Upper lobe of left lung (tissue), 6 donors: ENCODE measurements at regions not wholly inside any gene's neighbourhood (a gene's known extent, or its start where the extent isn't known, plus 50 kb on each side); places are given as distances from the start of the nearest gene placed in this dataset.

Experiments used
- ATAC-seq, 2 donors: fragments of 200-7000 bp; cut with Tn5 transposase; one replicate each; pipeline ENCODE4 v1.9.1; 2022; ENCODE audit warnings: mild to moderate bottlenecking in 2 of 2, moderate library complexity in 2 of 2; ENCODE audit not compliant: low FRiP score in 2 of 2
- DNase-seq, 2 donors: peaks; one replicate each; pipeline ENCODE4 v3.0.0-alpha.2; 2019 to 2020
- H3K27ac ChIP-seq, 4 donors: fragments of 200-600 bp; sonication (generic); one replicate each; pipeline ENCODE4 v1.5.1; 2016 to 2019
- H3K27me3 ChIP-seq, 4 donors: fragments of 200-600 bp; sonication (generic); one replicate each; pipeline ENCODE4 v1.5.1; 2017 to 2019
- H3K36me3 ChIP-seq, 4 donors: fragments of 200-600 bp; sonication (generic); one replicate each; pipeline ENCODE4 v1.5.1; 2016 to 2019
- H3K4me1 ChIP-seq, 4 donors: fragments of 200-600 bp; sonication (generic); one replicate each; pipeline ENCODE4 v1.5.1; 2018 to 2019
- H3K4me3 ChIP-seq, 4 donors: fragments of 200-600 bp; sonication (generic); one replicate each; pipeline ENCODE4 v1.5.1; 2017 to 2019; ENCODE audit warnings: mild to moderate bottlenecking in 2 of 4, moderate library complexity in 1 of 4
- H3K9me3 ChIP-seq, 4 donors: fragments of 200-600 bp; sonication (generic); one replicate each; pipeline ENCODE4 v1.5.1; 2018 to 2019
- EP300 ChIP-seq, 4 donors: sonication (generic); formaldehyde crosslinking; IDR thresholded peaks; one replicate each; pipeline ENCODE4 v1.5.1; 2017; ENCODE audit warnings: antibody characterized with exemption in 4 of 4, control low read depth in 2 of 4
- POLR2A ChIP-seq, 4 donors: fragments of 450-650 bp; IDR thresholded peaks; one replicate each; pipeline ENCODE4 v1.5.1; 2016 to 2017; ENCODE audit warnings: antibody characterized with exemption in 4 of 4, mild to moderate bottlenecking in 2 of 4
- POLR2AphosphoS5 ChIP-seq, 2 donors: sonication (generic); formaldehyde crosslinking; IDR thresholded peaks; one replicate each; pipeline ENCODE4 v1.5.1; 2017; ENCODE audit warnings: antibody characterized with exemption in 2 of 2
- WGBS, 2 donors: methylation state at CpG; one replicate each; pipeline ENCODE4 v1.1.5; 2017 to 2018; 5-methylcytosine and 5-hydroxymethylcytosine counted together
- TF ChIP-seq, protein P1 (sequence below), 6 experiments: fragments of 450-650 bp in 4 of 6; fragments of 200-600 bp in 2 of 6; sonication (generic) in 2 of 6; IDR thresholded peaks; one replicate each; pipeline ENCODE4 v1.5.1; 2016 to 2019; ENCODE audit warnings: antibody characterized with exemption in 6 of 6
- donor health status: DM: no; HTN: no; CAD: no; lungs with moderate emphysema.
- donor health status: DM: no; HTN: yes; CAD: no; lungs with severe emphysema.

GRCh38 chr3:24673596-24673995 lies 178.9 kb upstream of the THRB start:
- DNase-seq (no peak), ATAC-seq (no peak)
- Histone ChIP-seq H3K36me3 (no peaks in the 10 kb centered on the region), H3K4me1 (no peaks in the 10 kb centered on the region), H3K4me3 (no peak overlapping the region), H3K27me3 (no peaks in the 10 kb centered on the region), H3K27ac (no peak overlapping the region), H3K9me3 (no peaks in the 10 kb centered on the region)
- WGBS, 2 donors: 69 to 93% methylated on average over 1 of the region's 1 CpG
- TF ChIP-seq POLR2AphosphoS5 (IDR thresholded peaks at IDR 0.05): no peak
- TF ChIP-seq, protein P1, sequence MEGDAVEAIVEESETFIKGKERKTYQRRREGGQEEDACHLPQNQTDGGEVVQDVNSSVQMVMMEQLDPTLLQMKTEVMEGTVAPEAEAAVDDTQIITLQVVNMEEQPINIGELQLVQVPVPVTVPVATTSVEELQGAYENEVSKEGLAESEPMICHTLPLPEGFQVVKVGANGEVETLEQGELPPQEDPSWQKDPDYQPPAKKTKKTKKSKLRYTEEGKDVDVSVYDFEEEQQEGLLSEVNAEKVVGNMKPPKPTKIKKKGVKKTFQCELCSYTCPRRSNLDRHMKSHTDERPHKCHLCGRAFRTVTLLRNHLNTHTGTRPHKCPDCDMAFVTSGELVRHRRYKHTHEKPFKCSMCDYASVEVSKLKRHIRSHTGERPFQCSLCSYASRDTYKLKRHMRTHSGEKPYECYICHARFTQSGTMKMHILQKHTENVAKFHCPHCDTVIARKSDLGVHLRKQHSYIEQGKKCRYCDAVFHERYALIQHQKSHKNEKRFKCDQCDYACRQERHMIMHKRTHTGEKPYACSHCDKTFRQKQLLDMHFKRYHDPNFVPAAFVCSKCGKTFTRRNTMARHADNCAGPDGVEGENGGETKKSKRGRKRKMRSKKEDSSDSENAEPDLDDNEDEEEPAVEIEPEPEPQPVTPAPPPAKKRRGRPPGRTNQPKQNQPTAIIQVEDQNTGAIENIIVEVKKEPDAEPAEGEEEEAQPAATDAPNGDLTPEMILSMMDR (IDR thresholded peaks at IDR 0.05): no peak
- no peak for TF ChIP-seq POLR2A (IDR thresholded peaks at IDR 0.05)
- TF ChIP-seq EP300 (IDR thresholded peaks at IDR 0.05): no peak

GRCh38 chr3:24674261-24674660 lies 179.6 kb upstream of the THRB start:
- Histone ChIP-seq H3K36me3 (no peaks in the 10 kb centered on the region), H3K4me1 (no peaks in the 10 kb centered on the region), H3K27ac (no peak overlapping the region), H3K4me3 (no peak overlapping the region), H3K27me3 (no peaks in the 10 kb centered on the region), H3K9me3 (no peaks in the 10 kb centered on the region)
- ATAC-seq: no peak
- 84 to 94% methylated on average over 2 of the region's 2 CpGs for WGBS, 2 donors
- DNase-seq: no peak
- TF ChIP-seq, protein P1 (IDR thresholded peaks at IDR 0.05): no peak
- TF ChIP-seq POLR2A (IDR thresholded peaks at IDR 0.05): no peak
- no peak for TF ChIP-seq POLR2AphosphoS5 (IDR thresholded peaks at IDR 0.05)
- no peak for TF ChIP-seq EP300 (IDR thresholded peaks at IDR 0.05)

DNA sequence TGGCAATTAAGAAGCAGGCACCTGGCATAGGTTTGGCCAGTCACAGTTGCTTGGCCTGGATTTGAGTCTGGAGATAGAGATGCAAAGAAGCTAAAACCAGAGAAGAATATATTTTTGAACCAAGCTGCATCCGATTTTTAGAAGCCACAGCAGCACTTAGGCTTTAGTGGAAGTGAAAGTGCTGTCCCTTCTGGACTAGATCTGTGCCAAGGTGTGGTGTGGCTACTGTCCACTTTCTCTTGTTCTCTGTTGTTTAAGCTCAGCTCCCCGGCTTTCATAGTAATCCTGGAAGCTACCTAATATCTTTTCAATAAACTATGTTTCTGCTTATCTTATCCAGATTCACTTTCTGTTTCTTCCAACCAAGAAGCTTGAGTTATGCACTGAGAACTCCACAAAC lies 183.4 kb upstream of the THRB start:
- Histone ChIP-seq H3K27me3 (no peaks in the 10 kb centered on the region), H3K36me3 (no peaks in the 10 kb centered on the region), H3K4me3 (no peak overlapping the region), H3K4me1 (no peaks in the 10 kb centered on the region), H3K27ac (no peak overlapping the region), H3K9me3 (no peaks in the 10 kb centered on the region)
- no peak for DNase-seq
- no peak for ATAC-seq
- 36 to 48% methylated on average over 2 of the region's 2 CpGs for WGBS, 2 donors
- TF ChIP-seq EP300 (IDR thresholded peaks at IDR 0.05) (no peak), POLR2AphosphoS5 (IDR thresholded peaks at IDR 0.05) (no peak), POLR2A (IDR thresholded peaks at IDR 0.05) (no peak)
- TF ChIP-seq, protein P1 (IDR thresholded peaks at IDR 0.05): no peak

- no peak overlapping the region for H3K27ac ChIP-seq
- H3K36me3 ChIP-seq: no peaks in the 10 kb centered on the region
- WGBS, 2 donors: 62 to 73% methylated on average over 7 of the region's 7 CpGs
- no peaks in the 10 kb centered on the region for H3K27me3 ChIP-seq
- TF ChIP-seq EP300 (IDR thresholded peaks at IDR 0.05): no peak
- TF ChIP-seq, protein P1 (IDR thresholded peaks at IDR 0.05): no peak
- no peak for TF ChIP-seq POLR2AphosphoS5 (IDR thresholded peaks at IDR 0.05)
- no peak for TF ChIP-seq POLR2A (IDR thresholded peaks at IDR 0.05)
- peaks cover 0 to 1% (median 0%) of the 10 kb centered on the region in 4 donors for H3K4me1 ChIP-seq
- DNase-seq: no peak
- H3K4me3 ChIP-seq: no peak overlapping the region
- peak in 1 of 2 donors; percentile 58 for ATAC-seq
- no peaks in the 10 kb centered on the region for H3K9me3 ChIP-seq
These were observed 183.8 kb upstream of the THRB start for GRCh38 chr3:24678421-24678865.

- no peak overlapping the region for H3K4me3 ChIP-seq
These were observed 184.8 kb upstream of the THRB start for GRCh38 chr3:24679429-24679828.

More at GRCh38 chr3:24679429-24679828, 184.8 kb upstream of the THRB start:
- Histone ChIP-seq H3K9me3 (no peaks in the 10 kb centered on the region), H3K36me3 (no peaks in the 10 kb centered on the region), H3K27me3 (no peaks in the 10 kb centered on the region), H3K4me1 (peaks cover 0 to 5% (median 0%) of the 10 kb centered on the region in 4 donors), H3K27ac (no peak overlapping the region)
- DNase-seq (no peak), ATAC-seq (no peak)
- TF ChIP-seq POLR2AphosphoS5 (IDR thresholded peaks at IDR 0.05) (no peak), POLR2A (IDR thresholded peaks at IDR 0.05) (no peak), EP300 (IDR thresholded peaks at IDR 0.05) (no peak)
- TF ChIP-seq, protein P1 (IDR thresholded peaks at IDR 0.05): no peak
